Epithelial cell of proximal tubule (primary cell): ENCODE measurements at regions not wholly inside any gene's neighbourhood (a gene's known extent, or its start where the extent isn't known, plus 50 kb on each side); places are given as distances from the start of the nearest gene placed in this dataset.

Source experiments
- DNase-seq: peaks from one replicate; pipeline ENCODE4 v3.0.0-alpha.2; 2011; ENCODE audit warnings: low read depth
- H3K4me3 ChIP-seq: 2 replicates; pipeline ENCODE4 v1.5.1; 2011; ENCODE audit warnings: low read depth, mild to moderate bottlenecking, low read length
- CTCF ChIP-seq: conservative IDR thresholded peaks from 2 replicates; pipeline ENCODE4 v1.5.1; 2012; ENCODE audit warnings: low read depth, mild to moderate bottlenecking, low read length

GRCh38 chr6:105499136-105499870 is 96.4 kb upstream of the PREP start:
- no peak for TF ChIP-seq CTCF
- DNase-seq, result no peak
- no peak overlapping the region for H3K4me3 ChIP-seq

GRCh38 chr6:105497549-105497948 is 94.7 kb upstream of the PREP start:
- TF ChIP-seq CTCF, result no peak
- H3K4me3 ChIP-seq, result no peak overlapping the region
- no peak for DNase-seq

GRCh38 chr6:105495515-105495914 is 92.6 kb upstream of the PREP start:
- H3K4me3 ChIP-seq, result no peak overlapping the region
- no peak for TF ChIP-seq CTCF
- no peak for DNase-seq

- no peak for TF ChIP-seq CTCF
- no peak overlapping the region for H3K4me3 ChIP-seq
- DNase-seq, result no peak
These were observed 91.8 kb upstream of the PREP start for GRCh38 chr6:105494688-105495087.

GRCh38 chr6:105493736-105494135 is 90.9 kb upstream of the PREP start:
- TF ChIP-seq CTCF, result no peak
- no peak for DNase-seq
- H3K4me3 ChIP-seq, result no peak overlapping the region

GRCh38 chr6:105492706-105493673 is 90.1 kb upstream of the PREP start:
- no peak overlapping the region for H3K4me3 ChIP-seq
- no peak for DNase-seq
- no peak for TF ChIP-seq CTCF
